DOHH2 (cell line): ENCODE measurements at regions not wholly inside any gene's neighbourhood (a gene's known extent, or its start where the extent isn't known, plus 50 kb on each side); places are given as distances from the start of the nearest gene placed in this dataset.

Experiments used
- CTCF ChIP-seq: fragments of 200-600 bp; sonication (generic); IDR thresholded peaks from one replicate; pipeline ENCODE4 v1.5.1; 2014; ENCODE audit warnings: antibody characterized with exemption, mild to moderate bottlenecking, low read depth, low read length; ENCODE audit not compliant: poor library complexity, severe bottlenecking
- EZH2phosphoT487 ChIP-seq: fragments of 200-600 bp; sonication (generic); IDR thresholded peaks from 2 replicates; pipeline ENCODE4 v1.6.1; 2017; ENCODE audit warnings: borderline replicate concordance, mild to moderate bottlenecking, antibody characterized with exemption, low read length, moderate library complexity, mixed read lengths

DNA sequence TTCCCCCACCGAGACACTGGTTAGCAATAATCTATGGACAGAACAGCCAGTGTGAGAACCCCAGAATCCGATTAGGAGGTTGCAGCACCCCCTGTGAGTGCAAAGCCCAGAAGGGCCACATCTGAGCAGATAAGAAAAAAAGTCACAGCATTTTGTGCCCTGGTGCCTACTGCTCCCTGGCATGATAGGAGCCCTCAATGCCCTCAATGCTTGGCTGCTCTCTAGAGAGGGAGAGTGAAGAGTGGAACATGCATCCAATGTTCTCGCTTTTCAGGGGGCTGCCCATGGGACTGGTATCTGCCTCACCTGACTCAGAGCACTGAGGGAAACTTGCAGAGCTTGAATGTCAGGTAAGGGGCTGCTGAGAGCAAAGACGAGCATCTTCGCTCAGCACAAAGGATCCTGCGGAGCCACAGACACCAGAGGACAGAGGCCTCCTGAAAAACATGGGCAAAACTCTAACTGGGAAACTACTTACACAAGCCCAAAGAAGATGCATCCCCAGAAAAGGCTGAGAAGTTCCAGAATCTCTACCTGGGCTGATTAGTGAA, 98.0 kb upstream of the FAM20C start:
- no peak for TF ChIP-seq CTCF
- TF ChIP-seq EZH2phosphoT487: no peak
